ENCODE measurements at regions not wholly inside any gene's neighbourhood (a gene's known extent, or its start where the extent isn't known, plus 50 kb on each side); places are given as distances from the start of the nearest gene placed in this dataset.

DNA sequence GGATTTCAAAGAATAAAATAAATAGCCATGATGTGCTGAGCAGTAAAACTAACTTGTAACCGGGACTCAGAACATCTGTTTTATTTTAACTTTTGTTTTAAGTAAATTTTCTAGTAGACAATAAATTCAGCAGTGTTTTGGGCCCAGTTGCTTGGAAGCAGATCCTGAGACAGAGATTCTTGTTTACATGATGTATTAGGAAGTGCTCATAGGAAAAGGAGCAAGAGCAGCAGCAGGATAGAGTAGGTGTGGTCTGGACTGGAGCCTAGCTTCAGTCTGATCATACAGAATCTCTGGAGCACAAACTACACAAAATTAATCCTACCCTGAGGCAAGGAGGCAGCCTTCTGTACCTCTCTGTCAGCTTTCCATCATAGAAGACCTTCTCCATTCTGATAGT lies 139.2 kb upstream of the CCNH start:
- no peak overlapping the region for H3K4me3 ChIP-seq
- no peaks in the 10 kb centered on the region for H3K4me1 ChIP-seq (ENCODE audit: low read depth)
- no peak for DNase-seq (ENCODE audit: low read depth in 1 of 2, low spot score in 1 of 2)
- H3K36me3 ChIP-seq, result no peaks in the 10 kb centered on the region
- no peaks in the 10 kb centered on the region for H3K9me3 ChIP-seq (ENCODE audit: low read depth)
- TF ChIP-seq, protein P1, sequence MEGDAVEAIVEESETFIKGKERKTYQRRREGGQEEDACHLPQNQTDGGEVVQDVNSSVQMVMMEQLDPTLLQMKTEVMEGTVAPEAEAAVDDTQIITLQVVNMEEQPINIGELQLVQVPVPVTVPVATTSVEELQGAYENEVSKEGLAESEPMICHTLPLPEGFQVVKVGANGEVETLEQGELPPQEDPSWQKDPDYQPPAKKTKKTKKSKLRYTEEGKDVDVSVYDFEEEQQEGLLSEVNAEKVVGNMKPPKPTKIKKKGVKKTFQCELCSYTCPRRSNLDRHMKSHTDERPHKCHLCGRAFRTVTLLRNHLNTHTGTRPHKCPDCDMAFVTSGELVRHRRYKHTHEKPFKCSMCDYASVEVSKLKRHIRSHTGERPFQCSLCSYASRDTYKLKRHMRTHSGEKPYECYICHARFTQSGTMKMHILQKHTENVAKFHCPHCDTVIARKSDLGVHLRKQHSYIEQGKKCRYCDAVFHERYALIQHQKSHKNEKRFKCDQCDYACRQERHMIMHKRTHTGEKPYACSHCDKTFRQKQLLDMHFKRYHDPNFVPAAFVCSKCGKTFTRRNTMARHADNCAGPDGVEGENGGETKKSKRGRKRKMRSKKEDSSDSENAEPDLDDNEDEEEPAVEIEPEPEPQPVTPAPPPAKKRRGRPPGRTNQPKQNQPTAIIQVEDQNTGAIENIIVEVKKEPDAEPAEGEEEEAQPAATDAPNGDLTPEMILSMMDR (IDR thresholded peaks at IDR 0.05; ENCODE audit: low read depth, low read length), result no peak
- no peaks in the 10 kb centered on the region for H3K27me3 ChIP-seq
- no peak overlapping the region for H3K27ac ChIP-seq

DNA sequence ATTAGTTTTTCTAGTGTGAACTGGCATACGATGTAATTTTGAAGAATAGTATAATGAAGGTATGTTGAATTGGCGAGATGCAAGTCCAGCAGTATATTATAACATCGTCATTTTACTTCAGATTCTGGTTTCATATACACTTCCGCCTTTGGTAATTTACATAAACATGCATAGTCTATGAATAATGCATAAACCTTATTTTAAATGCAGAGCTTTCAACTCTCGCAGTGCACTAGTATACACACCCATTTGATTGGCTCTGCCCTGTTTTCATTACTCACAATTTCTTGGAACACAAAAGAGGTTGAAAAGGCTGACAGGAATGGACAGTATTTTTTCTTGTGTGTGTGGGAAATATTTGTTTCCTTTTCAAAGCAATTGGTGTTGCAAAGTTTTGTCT lies 128.9 kb upstream of the CCNH start:
- Histone ChIP-seq H3K36me3 (no peaks in the 10 kb centered on the region), H3K4me3 (no peak overlapping the region), H3K27me3 (no peaks in the 10 kb centered on the region), H3K27ac (no peak overlapping the region), H3K9me3 (ENCODE audit: low read depth) (no peaks in the 10 kb centered on the region), H3K4me1 (ENCODE audit: low read depth) (no peaks in the 10 kb centered on the region)
- DNase-seq (ENCODE audit: low read depth in 1 of 2, low spot score in 1 of 2), result no peak
- TF ChIP-seq, protein P1 (IDR thresholded peaks at IDR 0.05; ENCODE audit: low read depth, low read length), result no peak

GRCh38 chr5:87541033-87541432 lies 128.3 kb upstream of the CCNH start:
- TF ChIP-seq, protein P1 (IDR thresholded peaks at IDR 0.05; ENCODE audit: low read depth, low read length), result no peak
- Histone ChIP-seq H3K4me3 (no peak overlapping the region), H3K27ac (no peak overlapping the region), H3K4me1 (ENCODE audit: low read depth) (no peaks in the 10 kb centered on the region), H3K27me3 (no peaks in the 10 kb centered on the region), H3K9me3 (ENCODE audit: low read depth) (no peaks in the 10 kb centered on the region), H3K36me3 (no peaks in the 10 kb centered on the region)
- peak; percentile 53 to 66 for DNase-seq (ENCODE audit: low read depth in 1 of 2, low spot score in 1 of 2)

GRCh38 chr5:87539839-87540238 lies 127.1 kb upstream of the CCNH start:
- H3K4me3 ChIP-seq, result no peak overlapping the region
- H3K27ac ChIP-seq, result no peak overlapping the region
- H3K9me3 ChIP-seq (ENCODE audit: low read depth), result no peaks in the 10 kb centered on the region
- H3K36me3 ChIP-seq, result no peaks in the 10 kb centered on the region
- no peaks in the 10 kb centered on the region for H3K4me1 ChIP-seq (ENCODE audit: low read depth)
- no peaks in the 10 kb centered on the region for H3K27me3 ChIP-seq
- DNase-seq (ENCODE audit: low read depth in 1 of 2, low spot score in 1 of 2), result no peak
- TF ChIP-seq, protein P1 (IDR thresholded peaks at IDR 0.05; ENCODE audit: low read depth, low read length), result no peak

GRCh38 chr5:87536365-87536764 lies 123.6 kb upstream of the CCNH start:
- TF ChIP-seq, protein P1 (IDR thresholded peaks at IDR 0.05; ENCODE audit: low read depth, low read length), result no peak
- Histone ChIP-seq H3K4me3 (no peak overlapping the region), H3K27ac (no peak overlapping the region), H3K36me3 (no peaks in the 10 kb centered on the region), H3K27me3 (no peaks in the 10 kb centered on the region), H3K9me3 (ENCODE audit: low read depth) (no peaks in the 10 kb centered on the region), H3K4me1 (ENCODE audit: low read depth) (no peaks in the 10 kb centered on the region)
- no peak for DNase-seq (ENCODE audit: low read depth in 1 of 2, low spot score in 1 of 2)

GRCh38 chr5:87535706-87536105 lies 123.0 kb upstream of the CCNH start:
- no peaks in the 10 kb centered on the region for H3K9me3 ChIP-seq (ENCODE audit: low read depth)
- no peak overlapping the region for H3K27ac ChIP-seq
- H3K4me1 ChIP-seq (ENCODE audit: low read depth), result no peaks in the 10 kb centered on the region
- H3K27me3 ChIP-seq, result no peaks in the 10 kb centered on the region
- H3K36me3 ChIP-seq, result no peaks in the 10 kb centered on the region
- H3K4me3 ChIP-seq, result no peak overlapping the region
- DNase-seq (ENCODE audit: low read depth in 1 of 2, low spot score in 1 of 2), result no peak
- TF ChIP-seq, protein P1 (IDR thresholded peaks at IDR 0.05; ENCODE audit: low read depth, low read length), result no peak
